SK-N-MC (cell line): ENCODE measurements at regions not wholly inside any gene's neighbourhood (a gene's known extent, or its start where the extent isn't known, plus 50 kb on each side); places are given as distances from the start of the nearest gene placed in this dataset.

Experiments
- DNase-seq: peaks from one replicate; pipeline ENCODE4 v3.0.0-alpha.2; 2011; ENCODE audit warnings: low read depth, low spot score
- H3K27ac ChIP-seq: fragments of 200-600 bp; sonication (generic); 2 replicates; pipeline ENCODE4 v1.5.1; 2016; ENCODE audit warnings: mixed run types
- H3K36me3 ChIP-seq: fragments of 200-600 bp; sonication (generic); 2 replicates; pipeline ENCODE4 v1.6.1; 2017; ENCODE audit warnings: antibody characterized with exemption, low read length, mixed read lengths; ENCODE audit not compliant: insufficient read depth
- H3K4me3 ChIP-seq: fragments of 200-600 bp; sonication (generic); 2 replicates; pipeline ENCODE4 v1.5.1; 2016
- H3K9ac ChIP-seq: fragments of 200-600 bp; sonication (generic); 2 replicates; pipeline ENCODE4 v1.8.0; 2017; ENCODE audit warnings: mixed run types, mixed read lengths; ENCODE audit not compliant: insufficient read length
- H3K9me3 ChIP-seq: fragments of 200-600 bp; sonication (generic); 2 replicates; pipeline ENCODE4 v1.6.1; 2017; ENCODE audit warnings: low read depth, mild to moderate bottlenecking, antibody characterized with exemption, low read length, moderate library complexity, mixed read lengths
- EZH2 ChIP-seq: fragments of 200-600 bp; sonication (generic); IDR thresholded peaks from one replicate; pipeline ENCODE4 v1.6.1; 2017; ENCODE audit warnings: antibody characterized with exemption
- FOXP2 ChIP-seq: optimal IDR thresholded peaks from 2 replicates; pipeline ENCODE3; 2011; ENCODE audit warnings: mild to moderate bottlenecking, moderate library complexity; ENCODE audit not compliant: insufficient read depth; ENCODE audit errors: extremely low read length, control extremely low read depth
- POLR2AphosphoS5 ChIP-seq: IDR thresholded peaks from 2 replicates; pipeline ENCODE4 v1.6.1; 2012; ENCODE audit warnings: mild to moderate bottlenecking, low read depth, low read length, borderline replicate concordance

DNA sequence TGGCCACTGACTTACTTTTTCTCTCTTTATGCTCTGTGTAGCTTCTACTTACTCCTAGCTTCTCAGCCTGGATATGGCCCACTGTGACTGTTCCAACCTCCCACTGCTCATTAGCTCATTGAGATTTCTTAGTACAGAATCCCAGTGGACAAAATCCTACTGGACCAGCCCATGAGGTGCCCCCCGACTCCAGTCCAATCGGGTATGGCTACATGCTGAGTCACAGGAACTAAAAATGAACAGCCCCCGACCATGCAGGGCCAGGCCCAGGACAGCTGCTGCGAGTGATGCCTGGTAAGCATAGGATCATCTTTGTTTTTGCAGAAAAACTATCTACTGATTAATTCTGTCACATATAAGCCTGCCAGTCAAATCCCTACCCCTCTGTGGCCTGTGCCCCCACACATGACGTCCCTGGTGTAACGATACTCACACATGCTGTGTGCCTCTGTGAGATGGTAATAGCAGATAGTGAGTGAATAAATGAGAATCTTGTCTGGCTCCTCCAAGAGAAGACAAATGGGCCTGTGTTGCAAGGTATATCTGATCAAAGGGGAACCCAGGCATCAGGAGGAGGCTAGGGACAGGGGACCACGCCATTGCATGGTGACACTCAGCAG lies 85.9 kb upstream of the KLF7 start:
- Histone ChIP-seq H3K4me3 (no peak overlapping the region), H3K27ac (no peak overlapping the region), H3K9ac (no peak overlapping the region), H3K9me3 (no peaks in the 10 kb centered on the region), H3K36me3 (no peaks in the 10 kb centered on the region)
- no peak for TF ChIP-seq POLR2AphosphoS5
- no peak for TF ChIP-seq FOXP2
- no peak for TF ChIP-seq EZH2
- no peak for DNase-seq

DNA sequence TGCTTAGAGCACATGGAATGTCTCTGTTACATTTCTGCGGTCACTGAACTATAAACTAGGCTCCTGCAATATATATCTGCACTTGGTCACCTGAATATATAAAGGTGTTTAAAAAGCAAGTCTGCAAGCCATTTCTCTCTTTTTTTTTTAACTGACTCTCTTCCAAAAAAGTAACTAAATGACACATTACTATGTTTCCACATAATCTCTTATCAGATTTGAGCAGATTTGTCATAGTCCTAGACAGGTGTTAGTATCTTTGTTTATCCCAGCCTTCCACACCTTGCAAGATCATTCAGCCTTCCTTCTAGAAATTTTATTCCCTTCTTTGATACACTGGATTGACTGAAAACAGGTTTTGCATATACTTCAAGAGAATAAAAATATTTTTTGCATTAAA lies 86.7 kb upstream of the KLF7 start:
- no peak for DNase-seq
- H3K36me3 ChIP-seq: no peaks in the 10 kb centered on the region
- no peak for TF ChIP-seq POLR2AphosphoS5
- TF ChIP-seq FOXP2: no peak
- TF ChIP-seq EZH2: no peak
- H3K27ac ChIP-seq: no peak overlapping the region
- H3K4me3 ChIP-seq: no peak overlapping the region
- H3K9ac ChIP-seq: no peak overlapping the region
- H3K9me3 ChIP-seq: no peaks in the 10 kb centered on the region

DNA sequence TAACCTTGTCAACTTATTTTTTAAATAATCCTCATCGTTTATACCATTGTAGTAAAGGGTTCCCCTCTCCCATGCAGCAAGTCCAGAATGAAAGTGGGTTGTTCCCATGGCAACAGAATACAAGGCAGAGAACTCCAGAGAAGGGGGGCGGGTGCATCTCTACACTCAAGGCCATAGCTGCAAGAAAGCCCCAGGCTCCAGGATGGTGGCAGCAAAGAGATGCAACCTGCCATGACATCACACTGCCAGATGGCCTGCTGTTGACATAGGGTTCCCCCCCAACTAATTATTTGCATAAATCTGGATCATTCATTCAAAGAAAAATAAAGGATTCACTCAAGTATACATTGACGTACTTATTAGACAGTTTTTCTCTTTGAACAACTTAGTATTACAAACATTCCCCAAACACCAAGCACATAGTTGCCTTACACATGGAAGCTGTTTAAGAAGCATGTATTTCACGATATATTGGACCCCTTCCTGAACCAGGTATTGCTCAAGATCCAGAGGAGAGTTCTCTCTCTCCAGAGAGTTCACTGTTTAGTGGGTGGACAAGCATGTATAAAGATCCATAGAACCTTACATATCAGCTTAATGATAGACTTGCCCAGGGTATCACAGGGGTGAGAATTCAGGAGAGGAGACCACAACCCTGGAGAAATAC lies 87.4 kb upstream of the KLF7 start:
- H3K4me3 ChIP-seq: no peak overlapping the region
- no peaks in the 10 kb centered on the region for H3K9me3 ChIP-seq
- no peak for DNase-seq
- H3K27ac ChIP-seq: no peak overlapping the region
- no peak overlapping the region for H3K9ac ChIP-seq
- no peaks in the 10 kb centered on the region for H3K36me3 ChIP-seq
- TF ChIP-seq EZH2 (no peak), FOXP2 (no peak), POLR2AphosphoS5 (no peak)

DNA sequence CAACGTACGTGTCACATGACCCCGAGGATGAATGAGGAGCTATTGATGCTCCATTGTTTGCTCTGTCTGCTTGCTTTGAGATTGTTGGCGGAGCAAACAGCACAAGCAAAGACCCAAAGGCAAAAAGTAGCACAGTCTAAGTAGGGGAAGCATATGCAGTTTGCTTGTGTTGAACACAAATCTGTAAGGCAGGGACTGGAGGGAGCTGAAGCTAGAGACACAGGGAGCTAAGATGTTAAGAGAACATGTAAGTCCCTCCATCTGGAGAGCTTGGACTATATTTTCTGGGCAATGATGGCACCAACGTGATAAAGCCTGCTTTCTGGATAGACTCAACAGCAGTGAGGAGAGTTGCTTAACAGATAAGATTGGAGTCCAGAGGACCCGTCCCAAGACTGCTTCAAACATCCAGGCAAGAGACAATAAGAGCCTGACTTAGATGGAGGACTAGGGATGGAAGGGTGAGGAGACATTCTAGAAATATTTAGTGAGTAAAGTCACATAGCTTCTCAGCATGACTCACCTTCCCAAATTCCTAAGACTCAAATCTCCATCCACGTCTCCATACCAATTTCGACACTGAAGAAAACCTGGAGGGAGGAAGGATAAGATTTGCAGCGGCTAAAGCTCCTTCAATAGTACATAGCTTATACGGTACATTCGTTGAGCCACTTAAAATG lies 88.1 kb upstream of the KLF7 start:
- no peak for TF ChIP-seq FOXP2
- no peak for TF ChIP-seq EZH2
- TF ChIP-seq POLR2AphosphoS5: no peak
- Histone ChIP-seq H3K36me3 (no peaks in the 10 kb centered on the region), H3K27ac (no peak overlapping the region), H3K9ac (no peak overlapping the region), H3K9me3 (no peaks in the 10 kb centered on the region), H3K4me3 (no peak overlapping the region)
- no peak for DNase-seq

DNA sequence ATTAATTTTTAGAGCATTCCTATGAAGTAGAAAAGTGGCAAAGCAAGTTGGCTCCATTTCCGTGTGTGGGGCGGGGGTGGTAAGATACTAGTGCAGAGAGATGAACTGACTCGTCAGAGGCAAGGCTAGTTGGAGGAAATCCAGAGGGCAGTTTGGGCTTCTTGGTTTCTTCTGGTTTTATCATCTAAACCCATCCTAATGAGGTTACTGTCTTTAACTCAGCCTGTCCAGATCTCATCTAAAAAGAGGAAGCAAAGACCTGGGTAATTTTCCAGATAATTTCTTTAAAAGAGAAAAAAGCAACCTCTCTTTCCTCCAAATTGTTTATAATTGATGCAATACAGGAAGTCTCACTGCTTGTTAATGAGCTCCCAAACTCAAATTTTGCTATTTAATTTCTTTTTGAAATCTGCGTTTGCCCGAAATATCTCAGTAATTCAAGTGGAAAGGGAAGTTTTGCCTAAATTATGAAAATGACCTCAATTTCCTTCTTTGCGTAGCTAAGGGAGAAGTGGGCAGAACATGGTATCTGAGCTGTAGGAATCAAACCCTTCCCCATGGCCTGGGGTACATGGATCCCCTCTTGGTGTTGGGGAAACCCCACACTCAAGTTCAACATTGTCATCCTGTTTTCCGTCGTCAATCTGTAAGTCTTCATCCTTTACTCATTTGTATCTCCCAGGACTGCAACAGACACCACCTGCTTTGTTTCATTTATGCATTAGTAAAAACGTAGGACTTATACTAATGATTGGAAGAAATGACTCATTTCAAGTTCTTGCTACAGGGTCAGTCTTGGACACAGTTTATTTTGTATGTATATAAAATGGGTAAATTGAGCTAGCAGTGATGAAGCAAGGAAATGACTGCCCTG lies 89.1 kb upstream of the KLF7 start:
- no peaks in the 10 kb centered on the region for H3K36me3 ChIP-seq
- TF ChIP-seq FOXP2: no peak
- TF ChIP-seq POLR2AphosphoS5: no peak
- TF ChIP-seq EZH2: no peak
- H3K27ac ChIP-seq: no peak overlapping the region
- no peak for DNase-seq
- no peak overlapping the region for H3K4me3 ChIP-seq
- H3K9ac ChIP-seq: no peak overlapping the region
- no peaks in the 10 kb centered on the region for H3K9me3 ChIP-seq

DNA sequence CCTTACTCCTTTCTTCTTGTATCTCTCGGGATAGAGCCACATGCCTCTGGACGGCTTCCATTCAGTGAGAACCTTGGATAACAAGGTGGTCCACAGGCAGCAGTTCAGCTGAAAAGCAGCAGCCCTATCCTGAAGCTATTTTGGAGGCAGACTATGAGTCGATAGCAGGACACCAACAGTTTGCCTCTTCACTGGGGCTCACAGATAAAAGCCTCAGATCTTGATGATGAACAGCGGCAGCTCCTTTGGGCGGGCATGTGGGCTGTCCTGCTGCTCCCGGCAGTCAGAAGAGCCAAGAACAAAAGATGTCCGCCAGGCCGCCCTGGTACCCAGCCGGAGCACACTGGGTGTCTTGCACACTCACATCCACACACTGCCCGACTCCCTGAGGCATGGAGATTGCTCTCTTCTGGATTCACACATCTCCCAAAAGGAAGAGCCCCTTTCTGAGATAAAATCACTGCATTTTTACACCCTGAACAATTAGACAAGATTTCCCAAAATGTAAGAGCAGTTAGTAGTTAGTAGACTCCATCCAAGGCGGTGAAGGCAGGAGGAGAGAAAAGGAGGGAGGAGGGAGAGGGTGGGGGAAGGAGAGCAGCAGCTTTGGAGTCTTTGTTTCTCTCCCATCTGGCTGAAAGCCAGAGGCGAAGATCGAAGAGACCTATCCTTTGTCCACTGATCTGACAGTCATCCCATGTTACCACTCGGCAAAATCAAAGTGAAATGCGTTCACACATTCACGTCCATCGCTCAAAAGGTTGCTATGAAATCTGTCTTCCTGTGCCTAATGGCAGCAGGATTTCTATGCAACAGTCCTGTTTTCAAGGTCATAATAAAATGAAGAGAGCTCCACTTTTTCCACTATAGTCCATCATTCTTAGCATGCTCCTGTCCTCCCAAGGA lies 90.1 kb upstream of the KLF7 start:
- no peak for DNase-seq
- H3K36me3 ChIP-seq: no peaks in the 10 kb centered on the region
- no peaks in the 10 kb centered on the region for H3K9me3 ChIP-seq
- H3K27ac ChIP-seq: no peak overlapping the region
- H3K9ac ChIP-seq: no peak overlapping the region
- no peak for TF ChIP-seq FOXP2
- no peak for TF ChIP-seq EZH2
- TF ChIP-seq POLR2AphosphoS5: no peak
- no peak overlapping the region for H3K4me3 ChIP-seq

DNA sequence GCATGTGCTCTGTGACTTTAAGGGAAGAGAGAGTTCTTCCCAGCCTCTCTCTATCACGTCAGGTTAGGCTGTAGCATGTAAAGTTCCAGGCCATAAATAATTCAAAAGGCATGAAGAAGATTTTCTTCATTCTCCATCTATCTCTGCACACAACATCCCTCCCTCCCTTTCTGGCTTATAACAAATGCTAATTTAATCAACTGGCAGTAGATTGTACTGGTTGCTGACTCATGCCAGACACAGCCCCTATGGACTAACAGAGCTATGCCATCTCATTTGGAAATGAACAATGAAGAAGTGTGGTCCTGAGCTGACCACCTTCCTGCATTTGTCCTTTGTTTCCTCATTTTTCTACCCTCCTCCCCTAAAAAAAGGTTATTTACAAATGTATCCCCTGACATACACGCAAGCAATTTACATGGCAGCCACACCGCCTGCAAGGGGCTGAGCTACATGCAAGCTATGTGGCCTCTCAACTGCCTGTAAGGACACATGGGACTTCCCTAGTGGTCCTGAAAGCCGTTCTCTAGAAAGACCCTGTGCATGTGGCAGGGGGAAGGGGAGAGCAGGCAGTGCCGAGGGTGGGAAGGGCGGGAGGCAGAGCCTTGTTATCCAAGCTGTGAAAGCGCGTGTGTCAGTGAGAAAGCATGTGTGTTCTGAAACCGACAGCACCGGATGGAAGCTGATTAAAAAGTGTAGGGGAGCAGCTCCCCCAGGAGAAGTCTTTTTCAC lies 90.9 kb upstream of the KLF7 start:
- no peak overlapping the region for H3K27ac ChIP-seq
- no peaks in the 10 kb centered on the region for H3K36me3 ChIP-seq

More for the DNA sequence above, 90.9 kb upstream of the KLF7 start:
- no peak for TF ChIP-seq EZH2
- no peak for TF ChIP-seq FOXP2
- TF ChIP-seq POLR2AphosphoS5: no peak
- Histone ChIP-seq H3K4me3 (no peak overlapping the region), H3K9me3 (no peaks in the 10 kb centered on the region), H3K9ac (no peak overlapping the region)
- no peak for DNase-seq
